Activated CD8-positive, alpha-beta T cell treated with anti-CD3 and anti-CD28 coated beads, Interleukin-2, amount 10 ng/mL, durations not matched to agents 7 days and 5 days (primary cell): ENCODE measurements at regions not wholly inside any gene's neighbourhood (a gene's known extent, or its start where the extent isn't known, plus 50 kb on each side); places are given as distances from the start of the nearest gene placed in this dataset.
"Not testable (repeated sequence)": the region's sequence is repeated elsewhere in the genome, so short reads cannot be mapped to it uniquely, and the experiment has no call there.

ENCODE experiments used
- ATAC-seq: fragments of 150-1000 bp; cut with Tn5 transposase; one replicate; pipeline ENCODE4 v1.10.0; 2021; ENCODE audit warnings: moderate library complexity
- CTCF ChIA-PET: fragments of 350-600 bp; sonication (Branson Sonifier 250); formaldehyde crosslinking; loops from one replicate; lab custom pipeline; 2021; ENCODE audit warnings: antibody characterized with exemption; lab: Charles Lee
- POLR2A ChIA-PET: fragments of 350-600 bp; sonication (Branson Sonifier 250); formaldehyde crosslinking; loops from one replicate; lab custom pipeline; 2021; ENCODE audit warnings: antibody characterized with exemption; lab: Charles Lee
- DNase-seq: peaks from one replicate; pipeline ENCODE4 v3.0.0-alpha.2; 2020
- H3K27ac Mint-ChIP-seq: one replicate; pipeline ENCODE4 v1.8.0; 2021; ENCODE audit warnings: mild to moderate bottlenecking, mixed read lengths
- H3K27me3 Mint-ChIP-seq: one replicate; pipeline ENCODE4 v1.8.0; 2021; ENCODE audit warnings: low read depth, mixed read lengths
- H3K36me3 Mint-ChIP-seq: one replicate; pipeline ENCODE4 v1.8.0; 2021; ENCODE audit warnings: low read depth, mixed read lengths
- H3K4me1 Mint-ChIP-seq: one replicate; pipeline ENCODE4 v1.8.0; 2021; ENCODE audit warnings: low read depth, mixed read lengths
- H3K4me3 Mint-ChIP-seq: one replicate; pipeline ENCODE4 v1.8.0; 2021; ENCODE audit warnings: mild to moderate bottlenecking, mixed read lengths
- H3K9me3 Mint-ChIP-seq: one replicate; pipeline ENCODE4 v1.8.0; 2022; ENCODE audit warnings: mixed read lengths; ENCODE audit not compliant: insufficient read depth

GRCh38 chr5:29191269-29192048 lies 2002.0 kb upstream of the CDH6 start:
- DNase-seq, H3K9me3 Mint-ChIP-seq, H3K4me3 Mint-ChIP-seq, H3K36me3 Mint-ChIP-seq, POLR2A ChIA-PET, ATAC-seq, CTCF ChIA-PET, H3K4me1 Mint-ChIP-seq, H3K27ac Mint-ChIP-seq, H3K27me3 Mint-ChIP-seq: not testable (repeated sequence)

GRCh38 chr5:29190398-29190797 lies 2003.1 kb upstream of the CDH6 start:
- ATAC-seq, POLR2A ChIA-PET: not testable (repeated sequence)

GRCh38 chr5:29186380-29186779 lies 2007.1 kb upstream of the CDH6 start:
- H3K4me1 Mint-ChIP-seq, POLR2A ChIA-PET: not testable (repeated sequence)

More at GRCh38 chr5:29190398-29190797, 2003.1 kb upstream of the CDH6 start:
- H3K4me3 Mint-ChIP-seq, H3K4me1 Mint-ChIP-seq, H3K36me3 Mint-ChIP-seq, H3K27ac Mint-ChIP-seq, H3K9me3 Mint-ChIP-seq, DNase-seq, H3K27me3 Mint-ChIP-seq, CTCF ChIA-PET: not testable (repeated sequence)

GRCh38 chr5:29185558-29185957 lies 2007.9 kb upstream of the CDH6 start:
- H3K4me3 Mint-ChIP-seq = no peak overlapping the region
- DNase-seq (no peak), ATAC-seq (no peak)
- POLR2A ChIA-PET = no interaction called here
- no peaks in the 10 kb centered on the region for H3K27me3 Mint-ChIP-seq
- H3K9me3 Mint-ChIP-seq = peaks cover 7% of the 10 kb centered on the region
- H3K4me1 Mint-ChIP-seq = no peaks in the 10 kb centered on the region
- H3K36me3 Mint-ChIP-seq = no peaks in the 10 kb centered on the region
- CTCF ChIA-PET = no interaction called here
- H3K27ac Mint-ChIP-seq = no peak overlapping the region

More at GRCh38 chr5:29186380-29186779, 2007.1 kb upstream of the CDH6 start:
- H3K4me3 Mint-ChIP-seq, CTCF ChIA-PET, H3K36me3 Mint-ChIP-seq, H3K9me3 Mint-ChIP-seq, H3K27ac Mint-ChIP-seq, DNase-seq, ATAC-seq, H3K27me3 Mint-ChIP-seq: not testable (repeated sequence)

- POLR2A ChIA-PET = no interaction called here
- no peaks in the 10 kb centered on the region for H3K36me3 Mint-ChIP-seq
- no peak for ATAC-seq
Observed at GRCh38 chr5:29175774-29176173, 2017.7 kb upstream of the CDH6 start.

GRCh38 chr5:29170599-29170998 lies 2022.9 kb upstream of the CDH6 start:
- ATAC-seq = no peak

More at GRCh38 chr5:29175774-29176173, 2017.7 kb upstream of the CDH6 start:
- Mint-ChIP-seq H3K27ac (no peak overlapping the region), H3K4me1 (no peaks in the 10 kb centered on the region), H3K4me3 (no peak overlapping the region), H3K27me3 (no peaks in the 10 kb centered on the region), H3K9me3 (peaks cover 16% of the 10 kb centered on the region)
- CTCF ChIA-PET = no interaction called here
- DNase-seq = no peak

GRCh38 chr5:29169886-29170285 lies 2023.6 kb upstream of the CDH6 start:
- ChIA-PET POLR2A (no interaction called here), CTCF (no interaction called here)
- peaks cover 26% of the 10 kb centered on the region for H3K9me3 Mint-ChIP-seq
- H3K36me3 Mint-ChIP-seq = no peaks in the 10 kb centered on the region
- H3K4me1 Mint-ChIP-seq = no peaks in the 10 kb centered on the region
- ATAC-seq = no peak
- H3K4me3 Mint-ChIP-seq = no peak overlapping the region
- H3K27me3 Mint-ChIP-seq = no peaks in the 10 kb centered on the region
- DNase-seq = no peak
- H3K27ac Mint-ChIP-seq = no peak overlapping the region

More at GRCh38 chr5:29170599-29170998, 2022.9 kb upstream of the CDH6 start:
- Mint-ChIP-seq H3K27me3 (no peaks in the 10 kb centered on the region), H3K36me3 (no peaks in the 10 kb centered on the region), H3K4me1 (no peaks in the 10 kb centered on the region), H3K27ac (no peak overlapping the region), H3K4me3 (no peak overlapping the region), H3K9me3 (peaks cover 29% of the 10 kb centered on the region)
- DNase-seq = no peak
- ChIA-PET CTCF (no interaction called here), POLR2A (no interaction called here)

GRCh38 chr5:29162297-29162696 lies 2031.2 kb upstream of the CDH6 start:
- ChIA-PET POLR2A (no interaction called here), CTCF (no interaction called here)
- Mint-ChIP-seq H3K27ac (no peak overlapping the region), H3K27me3 (no peaks in the 10 kb centered on the region), H3K4me3 (no peak overlapping the region), H3K4me1 (no peaks in the 10 kb centered on the region), H3K36me3 (no peaks in the 10 kb centered on the region), H3K9me3 (peaks cover 9% of the 10 kb centered on the region)
- ATAC-seq (no peak), DNase-seq (no peak)

GRCh38 chr5:29161399-29162291 lies 2031.8 kb upstream of the CDH6 start:
- no peaks in the 10 kb centered on the region for H3K36me3 Mint-ChIP-seq
- no peak overlapping the region for H3K4me3 Mint-ChIP-seq
- H3K27ac Mint-ChIP-seq = no peak overlapping the region
- no peak for DNase-seq
- peaks cover 10% of the 10 kb centered on the region for H3K9me3 Mint-ChIP-seq
- no peaks in the 10 kb centered on the region for H3K27me3 Mint-ChIP-seq
- no peaks in the 10 kb centered on the region for H3K4me1 Mint-ChIP-seq
- ChIA-PET CTCF (no interaction called here), POLR2A (no interaction called here)
- ATAC-seq = no peak

GRCh38 chr5:29157975-29158374 lies 2035.5 kb upstream of the CDH6 start:
- ATAC-seq (no peak), DNase-seq (no peak)
- Mint-ChIP-seq H3K9me3 (peaks cover 9% of the 10 kb centered on the region), H3K27me3 (no peaks in the 10 kb centered on the region), H3K36me3 (no peaks in the 10 kb centered on the region), H3K4me3 (no peak overlapping the region), H3K27ac (no peak overlapping the region), H3K4me1 (no peaks in the 10 kb centered on the region)
- ChIA-PET CTCF (no interaction called here), POLR2A (no interaction called here)

GRCh38 chr5:29150840-29151239 lies 2042.6 kb upstream of the CDH6 start:
- Mint-ChIP-seq H3K9me3 (no peaks in the 10 kb centered on the region), H3K27me3 (no peaks in the 10 kb centered on the region), H3K36me3 (no peaks in the 10 kb centered on the region), H3K4me1 (no peaks in the 10 kb centered on the region), H3K4me3 (no peak overlapping the region), H3K27ac (no peak overlapping the region)
- no peak for DNase-seq
- no peak for ATAC-seq
- POLR2A ChIA-PET = no interaction called here
- CTCF ChIA-PET = no interaction called here

- no peak overlapping the region for H3K4me3 Mint-ChIP-seq
- H3K9me3 Mint-ChIP-seq = no peaks in the 10 kb centered on the region
- no peaks in the 10 kb centered on the region for H3K4me1 Mint-ChIP-seq
- ATAC-seq = no peak
- no peak overlapping the region for H3K27ac Mint-ChIP-seq
- H3K36me3 Mint-ChIP-seq = no peaks in the 10 kb centered on the region
- no peaks in the 10 kb centered on the region for H3K27me3 Mint-ChIP-seq
- ChIA-PET CTCF (no interaction called here), POLR2A (no interaction called here)
- DNase-seq = no peak
Observed at GRCh38 chr5:29148581-29148980, 2044.9 kb upstream of the CDH6 start.
